Endothelial cell of umbilical vein (primary cell): ENCODE measurements at regions not wholly inside any gene's neighbourhood (a gene's known extent, or its start where the extent isn't known, plus 50 kb on each side); places are given as distances from the start of the nearest gene placed in this dataset.

Experiments
- BruUV-seq: library from RNA; stranded (reverse); fragments of 400-500 nt; replicated peaks from 2 replicates; lab custom pipeline; 2021; lab: Mats Ljungman, UMichigan
- CTCF ChIA-PET: fragments of 300-600, 350-600 bp; sonication (Branson Sonifier 250); formaldehyde crosslinking; loops from one replicate; lab custom pipeline; 2021; ENCODE audit warnings: antibody characterized with exemption, inconsistent platforms; lab: Charles Lee
- POLR2A ChIA-PET: fragments of 300-600, 350-600 bp; sonication (Branson Sonifier 250); formaldehyde crosslinking; loops from one replicate; lab custom pipeline; 2021; ENCODE audit warnings: antibody characterized with exemption, inconsistent platforms; lab: Charles Lee
- DNase-seq: peaks from one replicate; pipeline ENCODE4 v3.0.0-alpha.2; 2011; ENCODE audit warnings: low read depth, low spot score
- FAIRE-seq: peaks from 2 replicates; lab custom pipeline; 2011; peaks lifted over from hg19 to GRCh38; lab: Jason Lieb, UNC
- H2AFZ ChIP-seq: 2 replicates; pipeline ENCODE4 v1.6.0; 2012; ENCODE audit warnings: low read depth, low read length, control low read depth, inconsistent platforms
- H3K27ac ChIP-seq: 2 replicates; pipeline ENCODE4 v1.5.1; 2011; ENCODE audit warnings: low read depth, mild to moderate bottlenecking, control low read depth, low read length, moderate library complexity; ENCODE audit not compliant: insufficient read depth
- H3K27me3 ChIP-seq, 2 experiments: 2 replicates each; pipeline versions ENCODE4 v1.6.0 to v1.6.1; 2011; ENCODE audit warnings: low read length in 2 of 2, mixed read lengths in 1 of 2; ENCODE audit not compliant: control insufficient read depth in 2 of 2, insufficient read depth in 2 of 2
- H3K36me3 ChIP-seq, 2 experiments: 2 replicates in 1 of 2; 3 replicates in 1 of 2; pipeline ENCODE4 v1.5.1; 2011; ENCODE audit warnings: low read length in 2 of 2, mild to moderate bottlenecking in 1 of 2, moderate library complexity in 1 of 2; ENCODE audit not compliant: control insufficient read depth in 2 of 2, insufficient read depth in 2 of 2; ENCODE audit errors: extremely low read depth in 1 of 2
- H3K4me1 ChIP-seq: 3 replicates; pipeline ENCODE4 v1.5.1; 2011; ENCODE audit warnings: mild to moderate bottlenecking, low read length; ENCODE audit not compliant: control insufficient read depth, insufficient read depth; ENCODE audit errors: extremely low read depth
- H3K4me2 ChIP-seq: 2 replicates; pipeline ENCODE4 v1.6.1; 2011; ENCODE audit warnings: low read length, control low read depth, mixed read lengths; ENCODE audit not compliant: insufficient read depth
- H3K4me3 ChIP-seq, 3 experiments: fragments of 200-600 bp in 1 of 3; sonication (generic), shearing (Covaris generic) in 1 of 3; replicated peaks in 1 of 3; 2 replicates each; pipeline ENCODE4 v1.5.1; 2011 to 2016; ENCODE audit warnings: control low read depth in 3 of 3, low read length in 3 of 3, mild to moderate bottlenecking in 2 of 3, inconsistent platforms in 1 of 3, low read depth in 1 of 3, moderate library complexity in 1 of 3; ENCODE audit not compliant: insufficient read depth in 1 of 3
- H3K79me2 ChIP-seq: 2 replicates; pipeline ENCODE4 v1.6.0; 2012; ENCODE audit warnings: low read length, inconsistent platforms; ENCODE audit not compliant: control insufficient read depth, insufficient read depth
- H3K9ac ChIP-seq: replicated peaks from 2 replicates; pipeline ENCODE3; 2011; ENCODE audit warnings: low read length, control low read depth; ENCODE audit not compliant: insufficient read depth; ENCODE audit errors: extremely low read depth
- H3K9me1 ChIP-seq: replicated peaks from 3 replicates; pipeline ENCODE4 v1.6.0; 2011; ENCODE audit warnings: mild to moderate bottlenecking, low read length; ENCODE audit not compliant: control insufficient read depth, insufficient read depth; ENCODE audit errors: extremely low read depth
- H3K9me3 ChIP-seq: replicated peaks from 2 replicates; pipeline ENCODE4 v1.5.1; 2012; ENCODE audit warnings: low read length, inconsistent platforms; ENCODE audit not compliant: control insufficient read depth, insufficient read depth
- H4K20me1 ChIP-seq: replicated peaks from 2 replicates; pipeline ENCODE3; 2011; ENCODE audit warnings: mild to moderate bottlenecking, low read length; ENCODE audit not compliant: control insufficient read depth, insufficient read depth; ENCODE audit errors: extremely low read depth
- CTCF ChIP-seq, 2 donors: IDR thresholded peaks; 1 replicate in 1 of 2; 2 replicates in 1 of 2; pipeline ENCODE4 v1.5.1; 2011; ENCODE audit warnings: low read length in 2 of 2, mild to moderate bottlenecking in 2 of 2, moderate library complexity in 2 of 2, control low read depth in 1 of 2, inconsistent platforms in 1 of 2, low read depth in 1 of 2; ENCODE audit not compliant: insufficient read depth in 1 of 2; ENCODE audit errors: extremely low read depth in 1 of 2
- EZH2 ChIP-seq: IDR thresholded peaks from 2 replicates; pipeline ENCODE4 v1.6.1; 2012; ENCODE audit warnings: borderline replicate concordance, low read depth, mild to moderate bottlenecking, moderate library complexity, low read length, inconsistent platforms; ENCODE audit not compliant: severe bottlenecking
- FOS ChIP-seq: IDR thresholded peaks from 2 replicates; pipeline ENCODE4 v1.6.1; 2011; ENCODE audit warnings: mild to moderate bottlenecking, low read length, moderate library complexity, borderline replicate concordance; ENCODE audit not compliant: insufficient read depth
- GATA2 ChIP-seq: IDR thresholded peaks from 2 replicates; pipeline ENCODE4 v1.7.0; 2011; ENCODE audit warnings: low read depth, mild to moderate bottlenecking, moderate library complexity, mixed read lengths, low read length; ENCODE audit not compliant: insufficient read length, insufficient read depth
- JUN ChIP-seq: IDR thresholded peaks from 2 replicates; pipeline ENCODE4 v1.6.1; 2011; ENCODE audit warnings: borderline replicate concordance, low read depth; ENCODE audit not compliant: insufficient read length, insufficient read depth
- MYC ChIP-seq: IDR thresholded peaks from one replicate; pipeline ENCODE4 v1.6.1; 2011; ENCODE audit warnings: mild to moderate bottlenecking, low read depth, low read length
- POLR2A ChIP-seq: IDR thresholded peaks from 2 replicates; pipeline ENCODE4 v1.6.1; 2012; ENCODE audit warnings: low read depth, mild to moderate bottlenecking, control low read depth, low read length
- POLR2AphosphoS5 ChIP-seq: IDR thresholded peaks from 2 replicates; pipeline ENCODE4 v1.6.1; 2012; ENCODE audit warnings: low read depth, mild to moderate bottlenecking, control low read depth, low read length, moderate library complexity; ENCODE audit not compliant: insufficient read depth
- dilution Hi-C: fragments of 300-500 bp; cut with MboI; formaldehyde crosslinking; loops from one replicate; pipeline ENCODE4 v1.15.0; 2019; ENCODE audit warnings: low sequenced_read_pairs; ENCODE audit not compliant: extremely low pct_ligation_motif_present
- intact Hi-C: fragments of 100-400 bp; cut with micrococcal nuclease; formaldehyde crosslinking; loops from one replicate; pipeline ENCODE4 v1.10.0; 2022
- TF ChIP-seq, protein P1 (sequence below): IDR thresholded peaks from 2 replicates; pipeline ENCODE4 v1.6.1; 2011; ENCODE audit not compliant: insufficient read depth, insufficient read length

- H3K4me2 ChIP-seq: no peak overlapping the region
- ChIA-PET POLR2A (no interaction called here), CTCF (no interaction called here)
- dilution Hi-C loops (no loop called here), intact Hi-C loops (no loop called here)
- no peaks in the 10 kb centered on the region for H4K20me1 ChIP-seq
- FAIRE-seq (no peak), DNase-seq (no peak)
- H3K27me3 ChIP-seq: no peaks in the 10 kb centered on the region
- H2AFZ ChIP-seq: no peak overlapping the region
- no peak overlapping the region for H3K4me3 ChIP-seq
- no peaks in the 10 kb centered on the region for H3K9me3 ChIP-seq
- H3K79me2 ChIP-seq: no peaks in the 10 kb centered on the region
- BruUV-seq: no TSS peak
- no peaks in the 10 kb centered on the region for H3K36me3 ChIP-seq
- TF ChIP-seq EZH2 (no peak), FOS (no peak), MYC (no peak), POLR2A (no peak), GATA2 (no peak), POLR2AphosphoS5 (no peak), JUN (no peak), CTCF (IDR thresholded peaks at IDR 0.05; ENCODE audit: extremely low read depth in 1 of 2, insufficient read depth in 1 of 2, low read depth in 1 of 2, low read length in 2 of 2) (no peak)
- TF ChIP-seq, protein P1, sequence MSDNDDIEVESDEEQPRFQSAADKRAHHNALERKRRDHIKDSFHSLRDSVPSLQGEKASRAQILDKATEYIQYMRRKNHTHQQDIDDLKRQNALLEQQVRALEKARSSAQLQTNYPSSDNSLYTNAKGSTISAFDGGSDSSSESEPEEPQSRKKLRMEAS: no peak
- no peak overlapping the region for H3K27ac ChIP-seq
- no peak overlapping the region for H3K9ac ChIP-seq
- no peaks in the 10 kb centered on the region for H3K4me1 ChIP-seq
- no peaks in the 10 kb centered on the region for H3K9me1 ChIP-seq
These were observed 328.7 kb downstream of the PTPRC start for GRCh38 chr1:198967566-198967965.
